WTC11 (cell line): ENCODE measurements at regions not wholly inside any gene's neighbourhood (a gene's known extent, or its start where the extent isn't known, plus 50 kb on each side); places are given as distances from the start of the nearest gene placed in this dataset.

Experiments
- FOXJ3 ChIP-seq: sonication (generic); formaldehyde crosslinking; IDR thresholded peaks from 2 replicates; pipeline ENCODE4 v1.9.0; 2021; ENCODE audit warnings: missing genetic modification reagents, mild to moderate bottlenecking, borderline replicate concordance
- NR2C2 ChIP-seq: sonication (generic); formaldehyde crosslinking; IDR thresholded peaks from 2 replicates; pipeline ENCODE4 v1.8.0; 2022; ENCODE audit warnings: mild to moderate bottlenecking, missing genetic modification reagents
- NR3C1 ChIP-seq: sonication (generic); formaldehyde crosslinking; conservative IDR thresholded peaks from 2 replicates; pipeline ENCODE4 v1.8.1; 2023; ENCODE audit warnings: low read depth, mild to moderate bottlenecking, missing genetic modification reagents
- SMAD4 ChIP-seq: sonication (generic); formaldehyde crosslinking; IDR thresholded peaks from 2 replicates; pipeline ENCODE4 v1.8.0; 2022; ENCODE audit warnings: mild to moderate bottlenecking, missing genetic modification reagents
- TCF7 ChIP-seq: sonication (generic); formaldehyde crosslinking; IDR thresholded peaks from 2 replicates; pipeline ENCODE4 v1.8.0; 2022; ENCODE audit warnings: mild to moderate bottlenecking, low read depth, missing genetic modification reagents, moderate library complexity
- ZBTB21 ChIP-seq: sonication (generic); formaldehyde crosslinking; IDR thresholded peaks from 2 replicates; pipeline ENCODE4 v1.8.1; 2023; ENCODE audit warnings: mild to moderate bottlenecking, missing genetic modification reagents, borderline replicate concordance
- ZNF317 ChIP-seq: sonication (generic); formaldehyde crosslinking; IDR thresholded peaks from 2 replicates; pipeline ENCODE4 v1.8.1; 2023; ENCODE audit warnings: low read depth, mild to moderate bottlenecking, moderate library complexity, missing genetic modification reagents, borderline replicate concordance
- ZNF423 ChIP-seq: fragments of 250-450 bp; sonication (Bioruptor Pico); IDR thresholded peaks from 2 replicates; pipeline ENCODE4 v2.1.2; 2022; ENCODE audit warnings: mild to moderate bottlenecking, moderate library complexity
- TF ChIP-seq, protein P1 (sequence below): fragments of 200-600 bp; IDR thresholded peaks from 2 replicates; pipeline ENCODE4 v1.8.0; 2022; ENCODE audit warnings: antibody characterized with exemption
- TF ChIP-seq, protein P2 (sequence below): sonication (generic); formaldehyde crosslinking; IDR thresholded peaks from 2 replicates; pipeline ENCODE4 v1.8.0; 2022; ENCODE audit warnings: missing genetic modification reagents
- TF ChIP-seq, protein P3 (sequence below): sonication (generic); formaldehyde crosslinking; IDR thresholded peaks from 2 replicates; pipeline ENCODE4 v1.8.1; 2022; ENCODE audit warnings: low read depth, missing genetic modification reagents, borderline replicate concordance
- TF ChIP-seq, protein P4 (sequence below): sonication (generic); formaldehyde crosslinking; IDR thresholded peaks from 2 replicates; pipeline ENCODE4 v1.8.0; 2022; ENCODE audit warnings: mild to moderate bottlenecking, missing genetic modification reagents
- TF ChIP-seq, protein P5 (sequence below): sonication (generic); formaldehyde crosslinking; IDR thresholded peaks from 2 replicates; pipeline ENCODE4 v1.8.0; 2022; ENCODE audit warnings: mild to moderate bottlenecking, missing genetic modification reagents
- TF ChIP-seq, protein P6 (sequence below): sonication (generic); formaldehyde crosslinking; IDR thresholded peaks from 2 replicates; pipeline ENCODE4 v1.8.1; 2023; ENCODE audit warnings: mild to moderate bottlenecking, missing genetic modification reagents

DNA sequence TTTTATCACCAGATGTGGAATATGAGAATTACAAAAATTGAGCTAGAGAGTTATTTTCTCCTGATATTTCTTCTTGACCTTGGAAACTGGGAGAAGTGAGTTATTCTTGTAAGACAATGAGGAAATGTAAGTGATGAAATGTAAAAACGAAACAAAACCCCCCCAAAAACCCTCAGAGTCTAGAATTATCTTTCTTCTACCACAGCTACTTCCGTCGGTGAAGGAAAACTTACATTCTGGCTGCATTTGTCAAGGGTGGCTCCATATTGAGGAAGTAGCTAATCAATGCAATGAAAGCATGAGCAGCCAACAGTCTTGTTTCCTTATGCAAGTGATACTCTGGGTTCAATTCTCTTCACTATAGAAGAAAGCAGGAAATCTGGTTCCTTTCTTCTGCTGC lies 661.7 kb upstream of the CITED2 start:
- TF ChIP-seq NR3C1 (CRISPR knock-in tag), result no peak
- TF ChIP-seq ZNF423 (CRISPR knock-in tag), result no peak
- TF ChIP-seq, protein P1, sequence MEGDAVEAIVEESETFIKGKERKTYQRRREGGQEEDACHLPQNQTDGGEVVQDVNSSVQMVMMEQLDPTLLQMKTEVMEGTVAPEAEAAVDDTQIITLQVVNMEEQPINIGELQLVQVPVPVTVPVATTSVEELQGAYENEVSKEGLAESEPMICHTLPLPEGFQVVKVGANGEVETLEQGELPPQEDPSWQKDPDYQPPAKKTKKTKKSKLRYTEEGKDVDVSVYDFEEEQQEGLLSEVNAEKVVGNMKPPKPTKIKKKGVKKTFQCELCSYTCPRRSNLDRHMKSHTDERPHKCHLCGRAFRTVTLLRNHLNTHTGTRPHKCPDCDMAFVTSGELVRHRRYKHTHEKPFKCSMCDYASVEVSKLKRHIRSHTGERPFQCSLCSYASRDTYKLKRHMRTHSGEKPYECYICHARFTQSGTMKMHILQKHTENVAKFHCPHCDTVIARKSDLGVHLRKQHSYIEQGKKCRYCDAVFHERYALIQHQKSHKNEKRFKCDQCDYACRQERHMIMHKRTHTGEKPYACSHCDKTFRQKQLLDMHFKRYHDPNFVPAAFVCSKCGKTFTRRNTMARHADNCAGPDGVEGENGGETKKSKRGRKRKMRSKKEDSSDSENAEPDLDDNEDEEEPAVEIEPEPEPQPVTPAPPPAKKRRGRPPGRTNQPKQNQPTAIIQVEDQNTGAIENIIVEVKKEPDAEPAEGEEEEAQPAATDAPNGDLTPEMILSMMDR, result no peak
- no peak for TF ChIP-seq NR2C2 (CRISPR knock-in tag)
- TF ChIP-seq FOXJ3 (CRISPR knock-in tag), result no peak
- TF ChIP-seq, protein P2, sequence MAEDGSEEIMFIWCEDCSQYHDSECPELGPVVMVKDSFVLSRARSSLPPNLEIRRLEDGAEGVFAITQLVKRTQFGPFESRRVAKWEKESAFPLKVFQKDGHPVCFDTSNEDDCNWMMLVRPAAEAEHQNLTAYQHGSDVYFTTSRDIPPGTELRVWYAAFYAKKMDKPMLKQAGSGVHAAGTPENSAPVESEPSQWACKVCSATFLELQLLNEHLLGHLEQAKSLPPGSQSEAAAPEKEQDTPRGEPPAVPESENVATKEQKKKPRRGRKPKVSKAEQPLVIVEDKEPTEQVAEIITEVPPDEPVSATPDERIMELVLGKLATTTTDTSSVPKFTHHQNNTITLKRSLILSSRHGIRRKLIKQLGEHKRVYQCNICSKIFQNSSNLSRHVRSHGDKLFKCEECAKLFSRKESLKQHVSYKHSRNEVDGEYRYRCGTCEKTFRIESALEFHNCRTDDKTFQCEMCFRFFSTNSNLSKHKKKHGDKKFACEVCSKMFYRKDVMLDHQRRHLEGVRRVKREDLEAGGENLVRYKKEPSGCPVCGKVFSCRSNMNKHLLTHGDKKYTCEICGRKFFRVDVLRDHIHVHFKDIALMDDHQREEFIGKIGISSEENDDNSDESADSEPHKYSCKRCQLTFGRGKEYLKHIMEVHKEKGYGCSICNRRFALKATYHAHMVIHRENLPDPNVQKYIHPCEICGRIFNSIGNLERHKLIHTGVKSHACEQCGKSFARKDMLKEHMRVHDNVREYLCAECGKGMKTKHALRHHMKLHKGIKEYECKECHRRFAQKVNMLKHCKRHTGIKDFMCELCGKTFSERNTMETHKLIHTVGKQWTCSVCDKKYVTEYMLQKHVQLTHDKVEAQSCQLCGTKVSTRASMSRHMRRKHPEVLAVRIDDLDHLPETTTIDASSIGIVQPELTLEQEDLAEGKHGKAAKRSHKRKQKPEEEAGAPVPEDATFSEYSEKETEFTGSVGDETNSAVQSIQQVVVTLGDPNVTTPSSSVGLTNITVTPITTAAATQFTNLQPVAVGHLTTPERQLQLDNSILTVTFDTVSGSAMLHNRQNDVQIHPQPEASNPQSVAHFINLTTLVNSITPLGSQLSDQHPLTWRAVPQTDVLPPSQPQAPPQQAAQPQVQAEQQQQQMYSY (CRISPR knock-in tag), result no peak
- TF ChIP-seq, protein P3, sequence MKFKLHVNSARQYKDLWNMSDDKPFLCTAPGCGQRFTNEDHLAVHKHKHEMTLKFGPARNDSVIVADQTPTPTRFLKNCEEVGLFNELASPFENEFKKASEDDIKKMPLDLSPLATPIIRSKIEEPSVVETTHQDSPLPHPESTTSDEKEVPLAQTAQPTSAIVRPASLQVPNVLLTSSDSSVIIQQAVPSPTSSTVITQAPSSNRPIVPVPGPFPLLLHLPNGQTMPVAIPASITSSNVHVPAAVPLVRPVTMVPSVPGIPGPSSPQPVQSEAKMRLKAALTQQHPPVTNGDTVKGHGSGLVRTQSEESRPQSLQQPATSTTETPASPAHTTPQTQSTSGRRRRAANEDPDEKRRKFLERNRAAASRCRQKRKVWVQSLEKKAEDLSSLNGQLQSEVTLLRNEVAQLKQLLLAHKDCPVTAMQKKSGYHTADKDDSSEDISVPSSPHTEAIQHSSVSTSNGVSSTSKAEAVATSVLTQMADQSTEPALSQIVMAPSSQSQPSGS (CRISPR knock-in tag), result no peak
- TF ChIP-seq SMAD4 (CRISPR knock-in tag), result no peak
- TF ChIP-seq, protein P4, sequence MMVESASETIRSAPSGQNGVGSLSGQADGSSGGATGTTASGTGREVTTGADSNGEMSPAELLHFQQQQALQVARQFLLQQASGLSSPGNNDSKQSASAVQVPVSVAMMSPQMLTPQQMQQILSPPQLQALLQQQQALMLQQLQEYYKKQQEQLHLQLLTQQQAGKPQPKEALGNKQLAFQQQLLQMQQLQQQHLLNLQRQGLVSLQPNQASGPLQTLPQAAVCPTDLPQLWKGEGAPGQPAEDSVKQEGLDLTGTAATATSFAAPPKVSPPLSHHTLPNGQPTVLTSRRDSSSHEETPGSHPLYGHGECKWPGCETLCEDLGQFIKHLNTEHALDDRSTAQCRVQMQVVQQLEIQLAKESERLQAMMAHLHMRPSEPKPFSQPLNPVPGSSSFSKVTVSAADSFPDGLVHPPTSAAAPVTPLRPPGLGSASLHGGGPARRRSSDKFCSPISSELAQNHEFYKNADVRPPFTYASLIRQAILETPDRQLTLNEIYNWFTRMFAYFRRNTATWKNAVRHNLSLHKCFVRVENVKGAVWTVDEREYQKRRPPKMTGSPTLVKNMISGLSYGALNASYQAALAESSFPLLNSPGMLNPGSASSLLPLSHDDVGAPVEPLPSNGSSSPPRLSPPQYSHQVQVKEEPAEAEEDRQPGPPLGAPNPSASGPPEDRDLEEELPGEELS, result no peak
- no peak for TF ChIP-seq ZNF317 (CRISPR knock-in tag)
- TF ChIP-seq ZBTB21 (CRISPR knock-in tag), result no peak
- TF ChIP-seq, protein P5, sequence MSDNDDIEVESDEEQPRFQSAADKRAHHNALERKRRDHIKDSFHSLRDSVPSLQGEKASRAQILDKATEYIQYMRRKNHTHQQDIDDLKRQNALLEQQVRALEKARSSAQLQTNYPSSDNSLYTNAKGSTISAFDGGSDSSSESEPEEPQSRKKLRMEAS (CRISPR knock-in tag), result no peak
- TF ChIP-seq, protein P6, sequence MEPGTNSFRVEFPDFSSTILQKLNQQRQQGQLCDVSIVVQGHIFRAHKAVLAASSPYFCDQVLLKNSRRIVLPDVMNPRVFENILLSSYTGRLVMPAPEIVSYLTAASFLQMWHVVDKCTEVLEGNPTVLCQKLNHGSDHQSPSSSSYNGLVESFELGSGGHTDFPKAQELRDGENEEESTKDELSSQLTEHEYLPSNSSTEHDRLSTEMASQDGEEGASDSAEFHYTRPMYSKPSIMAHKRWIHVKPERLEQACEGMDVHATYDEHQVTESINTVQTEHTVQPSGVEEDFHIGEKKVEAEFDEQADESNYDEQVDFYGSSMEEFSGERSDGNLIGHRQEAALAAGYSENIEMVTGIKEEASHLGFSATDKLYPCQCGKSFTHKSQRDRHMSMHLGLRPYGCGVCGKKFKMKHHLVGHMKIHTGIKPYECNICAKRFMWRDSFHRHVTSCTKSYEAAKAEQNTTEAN (CRISPR knock-in tag), result no peak
- no peak for TF ChIP-seq TCF7 (CRISPR knock-in tag)
